OCI-LY3 (cell line): ENCODE measurements at regions not wholly inside any gene's neighbourhood (a gene's known extent, or its start where the extent isn't known, plus 50 kb on each side); places are given as distances from the start of the nearest gene placed in this dataset.

Experiments used
- H2AFZ ChIP-seq: fragments of 200-600, 300-600 bp; shearing (Covaris generic); 2 replicates; pipeline ENCODE4 v1.6.0; 2014; ENCODE audit warnings: antibody characterized with exemption, low read depth, low read length
- H3K27ac ChIP-seq: fragments of 200-600, 300-600 bp; sonication (generic); 2 replicates; pipeline ENCODE4 v1.5.1; 2014; ENCODE audit warnings: mild to moderate bottlenecking, low read length, moderate library complexity, mixed read lengths
- H3K27me3 ChIP-seq: fragments of 200-600, 300-600 bp; sonication (generic); 2 replicates; pipeline ENCODE4 v1.6.1; 2014; ENCODE audit warnings: low read depth, low read length, mixed read lengths
- H3K36me3 ChIP-seq: fragments of 200-600, 300-600 bp; sonication (generic); replicated peaks from 2 replicates; pipeline ENCODE3; 2014; ENCODE audit warnings: low read depth, low read length, mixed read lengths
- H3K4me1 ChIP-seq: fragments of 300-600, 200-600 bp; sonication (generic); 2 replicates; pipeline ENCODE4 v1.6.1; 2014; ENCODE audit warnings: low read length, mixed read lengths
- H3K4me2 ChIP-seq: fragments of 200-600, 300-600 bp; sonication (generic); 2 replicates; pipeline ENCODE4 v1.6.1; 2014; ENCODE audit warnings: low read length, mixed read lengths
- H3K4me3 ChIP-seq: fragments of 300-600, 200-600 bp; sonication (generic); 2 replicates; pipeline ENCODE4 v1.5.1; 2014; ENCODE audit warnings: antibody characterized with exemption, mild to moderate bottlenecking, low read length, moderate library complexity
- H3K79me2 ChIP-seq: fragments of 300-600, 200-600 bp; shearing (Covaris generic); 2 replicates; pipeline ENCODE4 v1.6.1; 2014; ENCODE audit warnings: mild to moderate bottlenecking, low read length, mixed read lengths
- H3K9ac ChIP-seq: fragments of 300-600, 200-600 bp; shearing (Covaris generic); 2 replicates; pipeline ENCODE4 v1.6.0; 2014; ENCODE audit warnings: mild to moderate bottlenecking, low read length, moderate library complexity
- H3K9me3 ChIP-seq: fragments of 200-600, 300-600 bp; shearing (Covaris generic); 2 replicates; pipeline ENCODE4 v1.6.1; 2014; ENCODE audit warnings: low read length, mixed read lengths; ENCODE audit not compliant: insufficient read depth
- H4K20me1 ChIP-seq: fragments of 200-600, 300-600 bp; sonication (generic); 2 replicates; pipeline ENCODE4 v1.6.1; 2016; ENCODE audit warnings: low read length, mixed read lengths; ENCODE audit not compliant: insufficient read depth
- CTCF ChIP-seq: fragments of 200-600, 300-600 bp; sonication (generic); IDR thresholded peaks from 2 replicates; pipeline ENCODE4 v1.5.1; 2014; ENCODE audit warnings: antibody characterized with exemption, low read length, low read depth
- EZH2phosphoT487 ChIP-seq: fragments of 200-600 bp; shearing (Covaris generic); IDR thresholded peaks from 2 replicates; pipeline ENCODE4 v1.6.1; 2018; ENCODE audit warnings: antibody characterized with exemption, mixed run types, low read depth

GRCh38 chr9:19931098-19931890, 142.5 kb upstream of the SLC24A2 start:
- H3K36me3 ChIP-seq = no peaks in the 10 kb centered on the region
- peaks cover 6% of the 10 kb centered on the region for H3K4me1 ChIP-seq
- H3K79me2 ChIP-seq = no peaks in the 10 kb centered on the region
- H3K27ac ChIP-seq = no peak overlapping the region
- no peak overlapping the region for H3K4me2 ChIP-seq
- H3K4me3 ChIP-seq = no peak overlapping the region
- no peaks in the 10 kb centered on the region for H4K20me1 ChIP-seq
- no peaks in the 10 kb centered on the region for H3K9me3 ChIP-seq
- peaks cover 14% of the 10 kb centered on the region; the same call in 1 of the 2 replicates for H3K27me3 ChIP-seq
- no peak overlapping the region for H2AFZ ChIP-seq
- TF ChIP-seq CTCF (no peak), EZH2phosphoT487 (no peak)
- no peak overlapping the region for H3K9ac ChIP-seq

- no peaks in the 10 kb centered on the region for H3K36me3 ChIP-seq
- no peak for TF ChIP-seq EZH2phosphoT487
- no peak for TF ChIP-seq CTCF
- H3K9ac ChIP-seq = no peak overlapping the region
- peaks cover 35% of the 10 kb centered on the region for H3K27me3 ChIP-seq
- no peak overlapping the region for H3K4me2 ChIP-seq
- H3K79me2 ChIP-seq = no peaks in the 10 kb centered on the region
- no peaks in the 10 kb centered on the region for H4K20me1 ChIP-seq
- H3K4me1 ChIP-seq = peaks cover 11% of the 10 kb centered on the region
- H3K9me3 ChIP-seq = no peaks in the 10 kb centered on the region
- H2AFZ ChIP-seq = no peak overlapping the region
- no peak overlapping the region for H3K4me3 ChIP-seq
- H3K27ac ChIP-seq = no peak overlapping the region
Measured at GRCh38 chr9:19927560-19927959, 138.7 kb upstream of the SLC24A2 start.

- Histone ChIP-seq H4K20me1 (no peaks in the 10 kb centered on the region), H3K9ac (no peak overlapping the region)
Measured at GRCh38 chr9:19926774-19927173, 137.9 kb upstream of the SLC24A2 start.

More at GRCh38 chr9:19926774-19927173, 137.9 kb upstream of the SLC24A2 start:
- Histone ChIP-seq H3K36me3 (no peaks in the 10 kb centered on the region), H3K4me3 (no peak overlapping the region), H3K4me2 (no peak overlapping the region), H3K27me3 (peaks cover 35% of the 10 kb centered on the region), H3K4me1 (peaks cover 11% of the 10 kb centered on the region), H3K27ac (no peak overlapping the region), H3K9me3 (no peaks in the 10 kb centered on the region), H2AFZ (no peak overlapping the region), H3K79me2 (no peaks in the 10 kb centered on the region)
- TF ChIP-seq EZH2phosphoT487 (no peak), CTCF (no peak)
